Breast epithelium (tissue), 4 donors: ENCODE measurements at regions not wholly inside any gene's neighbourhood (a gene's known extent, or its start where the extent isn't known, plus 50 kb on each side); places are given as distances from the start of the nearest gene placed in this dataset.

ENCODE experiments used
- DNase-seq, 2 donors: peaks; one replicate each; pipeline ENCODE4 v3.0.0-alpha.2; 2019; ENCODE audit warnings: low spot score in 2 of 2
- H3K27ac ChIP-seq, 2 donors: fragments of 200-600 bp; sonication (generic) in 1 of 2; one replicate each; pipeline ENCODE4 v1.5.1; 2016 to 2019; ENCODE audit warnings: mild to moderate bottlenecking in 1 of 2
- H3K27me3 ChIP-seq, 2 donors: fragments of 200-600 bp; sonication (generic) in 1 of 2; one replicate each; pipeline versions ENCODE4 v1.5.1 to v1.6.0; 2017 to 2019; ENCODE audit warnings: control low read depth in 1 of 2, mild to moderate bottlenecking in 1 of 2
- H3K36me3 ChIP-seq: fragments of 200-600 bp; one replicate; pipeline ENCODE4 v1.5.1; 2019
- H3K4me1 ChIP-seq, 2 donors: fragments of 200-600 bp; sonication (generic); one replicate each; pipeline ENCODE4 v1.5.1; 2016 to 2019; ENCODE audit warnings: control low read depth in 1 of 2
- H3K4me3 ChIP-seq, 3 donors: fragments of 200-600 bp; sonication (generic); 1 replicate in 2 of 3; 2 replicates in 1 of 3; pipeline ENCODE4 v1.5.1; 2016 to 2019; ENCODE audit warnings: mild to moderate bottlenecking in 3 of 3, moderate library complexity in 2 of 3
- H3K9me3 ChIP-seq, 2 donors: fragments of 200-600 bp; sonication (generic) in 1 of 2; one replicate each; pipeline ENCODE4 v1.5.1; 2016 to 2019; ENCODE audit warnings: control low read depth in 1 of 2
- POLR2A ChIP-seq: fragments of 450-650 bp; IDR thresholded peaks from one replicate; pipeline ENCODE4 v1.6.1; 2016; ENCODE audit warnings: antibody characterized with exemption, mild to moderate bottlenecking, moderate library complexity
- POLR2AphosphoS5 ChIP-seq, 3 donors: sonication (generic); formaldehyde crosslinking; IDR thresholded peaks; one replicate each; pipeline ENCODE4 v1.6.1; 2017; ENCODE audit warnings: antibody characterized with exemption in 3 of 3
- intact Hi-C: fragments of 100-400 bp; cut with DNase I; formaldehyde crosslinking; loops from one replicate; pipeline ENCODE4 v1.15.1; 2023; ENCODE audit warnings: low total_unique reads
- TF ChIP-seq, protein P1 (sequence below), 3 donors: fragments of 450-650 bp; IDR thresholded peaks; one replicate each; pipeline ENCODE4 v1.5.1; 2016 to 2017; ENCODE audit warnings: antibody characterized with exemption in 3 of 3, mild to moderate bottlenecking in 3 of 3, moderate library complexity in 3 of 3

DNA sequence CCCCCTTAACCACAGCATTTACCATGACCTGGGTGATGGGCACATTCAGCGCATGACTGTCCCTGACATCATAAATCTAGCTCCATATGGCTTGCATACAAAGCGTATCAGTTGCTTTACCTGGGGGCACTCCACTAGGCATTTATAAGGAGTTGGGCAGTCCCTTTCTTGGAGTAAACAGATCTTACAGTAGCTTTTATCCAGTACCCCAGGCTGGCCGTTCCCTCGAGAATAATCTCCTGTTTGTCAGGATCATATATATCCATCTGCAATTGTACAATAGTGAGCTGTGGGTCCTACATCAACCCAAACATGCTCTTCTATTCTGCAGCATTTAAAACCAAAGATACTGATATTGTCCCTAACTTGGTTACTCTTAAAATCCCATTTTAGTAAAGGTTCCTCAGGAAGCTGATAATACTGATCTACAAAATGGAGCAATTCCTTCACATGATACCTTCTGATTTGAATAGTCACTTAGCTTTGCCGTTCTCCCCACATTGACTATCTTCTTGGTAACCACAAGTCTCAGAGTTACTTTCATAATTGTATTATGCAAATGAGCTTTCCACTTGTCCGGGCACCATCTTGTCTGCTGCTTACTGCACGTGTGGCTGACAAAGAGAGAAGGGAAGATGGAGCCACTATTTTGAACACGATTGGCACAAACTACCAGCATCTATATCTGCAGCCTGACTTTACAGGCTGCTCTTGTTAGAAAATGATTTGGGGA, 205.0 kb downstream of the CWF19L2 start:
- intact Hi-C loops = no loop called here
- DNase-seq = no peak
- Histone ChIP-seq H3K36me3 (no peaks in the 10 kb centered on the region), H3K4me1 (no peaks in the 10 kb centered on the region), H3K27me3 (no peaks in the 10 kb centered on the region), H3K4me3 (no peak overlapping the region), H3K27ac (no peak overlapping the region), H3K9me3 (no peaks in the 10 kb centered on the region)
- TF ChIP-seq, protein P1, sequence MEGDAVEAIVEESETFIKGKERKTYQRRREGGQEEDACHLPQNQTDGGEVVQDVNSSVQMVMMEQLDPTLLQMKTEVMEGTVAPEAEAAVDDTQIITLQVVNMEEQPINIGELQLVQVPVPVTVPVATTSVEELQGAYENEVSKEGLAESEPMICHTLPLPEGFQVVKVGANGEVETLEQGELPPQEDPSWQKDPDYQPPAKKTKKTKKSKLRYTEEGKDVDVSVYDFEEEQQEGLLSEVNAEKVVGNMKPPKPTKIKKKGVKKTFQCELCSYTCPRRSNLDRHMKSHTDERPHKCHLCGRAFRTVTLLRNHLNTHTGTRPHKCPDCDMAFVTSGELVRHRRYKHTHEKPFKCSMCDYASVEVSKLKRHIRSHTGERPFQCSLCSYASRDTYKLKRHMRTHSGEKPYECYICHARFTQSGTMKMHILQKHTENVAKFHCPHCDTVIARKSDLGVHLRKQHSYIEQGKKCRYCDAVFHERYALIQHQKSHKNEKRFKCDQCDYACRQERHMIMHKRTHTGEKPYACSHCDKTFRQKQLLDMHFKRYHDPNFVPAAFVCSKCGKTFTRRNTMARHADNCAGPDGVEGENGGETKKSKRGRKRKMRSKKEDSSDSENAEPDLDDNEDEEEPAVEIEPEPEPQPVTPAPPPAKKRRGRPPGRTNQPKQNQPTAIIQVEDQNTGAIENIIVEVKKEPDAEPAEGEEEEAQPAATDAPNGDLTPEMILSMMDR (IDR thresholded peaks at IDR 0.05) = no peak
- no peak for TF ChIP-seq POLR2A
- TF ChIP-seq POLR2AphosphoS5 (IDR thresholded peaks at IDR 0.05) = no peak

DNA sequence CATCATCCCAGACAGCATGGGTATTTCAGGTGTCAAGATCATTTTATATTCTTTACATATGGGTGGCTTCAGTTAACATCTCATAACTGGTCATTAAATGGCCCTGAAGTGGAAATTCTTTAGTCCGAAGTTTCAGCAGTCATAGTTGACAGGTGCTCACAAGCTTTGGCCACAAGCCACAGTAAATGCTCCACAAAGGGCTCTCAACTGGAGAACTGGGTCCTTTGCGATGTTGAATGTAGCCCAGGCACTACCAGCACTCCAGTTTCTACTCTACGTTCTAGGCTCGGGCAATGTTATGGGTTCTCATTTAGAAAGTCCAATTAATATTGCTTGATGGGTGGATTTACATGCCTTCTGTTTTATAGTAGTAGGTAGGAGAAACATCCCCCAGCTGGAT, 206.3 kb downstream of the CWF19L2 start:
- no peak for DNase-seq
- H3K9me3 ChIP-seq = no peaks in the 10 kb centered on the region
- no peak overlapping the region for H3K4me3 ChIP-seq
- intact Hi-C loops = no loop called here
- H3K27ac ChIP-seq = no peak overlapping the region
- TF ChIP-seq POLR2A (no peak), POLR2AphosphoS5 (IDR thresholded peaks at IDR 0.05) (no peak)
- TF ChIP-seq, protein P1 (IDR thresholded peaks at IDR 0.05) = no peak
- no peaks in the 10 kb centered on the region for H3K4me1 ChIP-seq
- H3K27me3 ChIP-seq = no peaks in the 10 kb centered on the region
- H3K36me3 ChIP-seq = no peaks in the 10 kb centered on the region

DNA sequence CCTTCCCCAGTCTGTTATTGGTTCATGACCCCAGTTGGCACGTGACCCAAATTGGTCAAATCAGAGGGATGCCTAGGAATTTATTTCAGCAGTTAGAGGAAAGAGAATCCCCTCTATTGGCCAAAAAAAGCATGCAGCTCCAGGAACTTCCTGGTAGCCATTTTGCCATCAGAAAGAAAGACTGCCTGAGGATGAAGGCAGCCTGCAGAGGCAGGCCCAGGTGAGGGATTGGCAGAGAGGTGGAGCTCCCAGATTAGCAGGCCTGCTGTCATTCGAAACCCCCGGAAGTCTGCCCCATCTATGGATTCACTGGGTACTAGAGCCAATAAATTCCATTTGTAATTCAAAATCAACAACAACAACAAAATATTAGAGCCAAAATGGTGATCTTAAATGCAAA, 207.6 kb downstream of the CWF19L2 start:
- Histone ChIP-seq H3K27ac (no peak overlapping the region), H3K9me3 (no peaks in the 10 kb centered on the region), H3K4me3 (no peak overlapping the region), H3K36me3 (no peaks in the 10 kb centered on the region), H3K4me1 (no peaks in the 10 kb centered on the region), H3K27me3 (no peaks in the 10 kb centered on the region)
- intact Hi-C loops = no loop called here
- DNase-seq = no peak
- TF ChIP-seq, protein P1 (IDR thresholded peaks at IDR 0.05) = no peak
- TF ChIP-seq POLR2A (no peak), POLR2AphosphoS5 (IDR thresholded peaks at IDR 0.05) (no peak)

DNA sequence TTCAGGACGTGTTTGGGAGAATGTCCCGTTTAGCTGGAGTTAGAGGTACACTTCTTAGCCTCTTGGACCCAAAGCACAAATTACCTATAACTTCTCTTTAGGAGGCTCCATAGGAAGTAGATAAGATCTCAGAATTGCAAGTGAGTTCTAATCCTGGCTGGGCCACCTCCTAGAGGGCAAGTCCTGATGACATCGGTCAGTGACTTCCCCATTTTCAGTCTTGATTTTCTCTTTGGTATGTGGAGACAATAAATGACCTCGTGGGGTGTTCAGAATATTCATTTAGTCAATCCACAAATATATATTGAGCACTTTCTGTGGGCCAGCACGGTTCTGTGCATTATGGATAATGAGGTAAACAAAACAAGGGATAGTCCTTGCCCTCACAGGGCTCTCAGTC, 208.6 kb downstream of the CWF19L2 start:
- Histone ChIP-seq H3K36me3 (no peaks in the 10 kb centered on the region), H3K9me3 (no peaks in the 10 kb centered on the region), H3K4me3 (no peak overlapping the region), H3K4me1 (no peaks in the 10 kb centered on the region), H3K27ac (no peak overlapping the region), H3K27me3 (no peaks in the 10 kb centered on the region)
- intact Hi-C loops = no loop called here
- no peak for TF ChIP-seq POLR2A
- TF ChIP-seq POLR2AphosphoS5 (IDR thresholded peaks at IDR 0.05) = no peak
- TF ChIP-seq, protein P1 (IDR thresholded peaks at IDR 0.05) = no peak
- DNase-seq = no peak

DNA sequence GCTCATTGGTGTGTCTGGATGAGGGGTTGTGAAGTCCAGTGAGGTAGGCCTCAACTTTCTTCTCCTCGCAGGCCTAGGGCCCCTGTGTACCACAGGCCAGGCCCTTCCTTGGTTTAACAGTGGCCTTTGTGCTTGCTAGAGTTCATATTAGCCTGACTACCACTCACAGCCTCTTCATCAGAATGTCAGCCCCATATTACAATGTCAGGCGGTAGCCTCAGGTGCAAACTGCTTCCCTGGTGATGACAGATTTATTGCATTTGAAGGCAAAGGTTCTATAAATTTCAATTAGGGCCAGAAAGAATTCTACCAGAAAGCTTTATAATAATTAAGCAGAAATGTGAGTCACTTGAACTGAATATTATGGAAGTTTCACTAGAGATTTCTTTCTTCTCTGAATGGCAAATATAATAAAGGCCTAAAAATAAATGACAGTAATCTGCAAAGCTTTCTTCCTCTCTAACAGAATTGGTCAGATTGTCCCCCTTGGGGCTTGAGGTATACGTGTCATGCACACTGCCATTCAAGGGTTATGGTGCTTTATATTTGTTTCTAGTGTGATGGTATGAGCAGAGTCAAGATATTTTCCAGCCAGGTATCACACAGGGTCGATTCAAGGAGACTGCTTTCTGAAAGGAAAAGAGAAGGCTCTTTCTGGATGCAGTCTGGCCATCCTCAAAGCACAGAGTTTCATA, 210.3 kb downstream of the CWF19L2 start:
- H3K27me3 ChIP-seq = no peaks in the 10 kb centered on the region
- TF ChIP-seq, protein P1 (IDR thresholded peaks at IDR 0.05) = no peak
- TF ChIP-seq POLR2AphosphoS5 (IDR thresholded peaks at IDR 0.05) (no peak), POLR2A (no peak)

More for the DNA sequence above, 210.3 kb downstream of the CWF19L2 start:
- intact Hi-C loops = no loop called here
- no peaks in the 10 kb centered on the region for H3K36me3 ChIP-seq
- no peak overlapping the region for H3K27ac ChIP-seq
- H3K4me1 ChIP-seq = no peaks in the 10 kb centered on the region
- no peak for DNase-seq
- no peak overlapping the region for H3K4me3 ChIP-seq
- no peaks in the 10 kb centered on the region for H3K9me3 ChIP-seq
